GM18508 (cell line): ENCODE measurements at regions not wholly inside any gene's neighbourhood (a gene's known extent, or its start where the extent isn't known, plus 50 kb on each side); places are given as distances from the start of the nearest gene placed in this dataset.

ENCODE experiments used
- ATAC-seq: cut with Tn5 transposase; IDR thresholded peaks from one replicate; pipeline ENCODE4 v1.9.1; 2021; ENCODE audit warnings: moderate number of reproducible peaks; ENCODE audit not compliant: insufficient read depth, unreplicated experiment

- ATAC-seq, result no peak
These were observed 169.2 kb upstream of the NCAM1 start for GRCh38 chr11:112792070-112792469.

- ATAC-seq, result no peak
These were observed 167.8 kb upstream of the NCAM1 start for GRCh38 chr11:112793416-112793815.

DNA sequence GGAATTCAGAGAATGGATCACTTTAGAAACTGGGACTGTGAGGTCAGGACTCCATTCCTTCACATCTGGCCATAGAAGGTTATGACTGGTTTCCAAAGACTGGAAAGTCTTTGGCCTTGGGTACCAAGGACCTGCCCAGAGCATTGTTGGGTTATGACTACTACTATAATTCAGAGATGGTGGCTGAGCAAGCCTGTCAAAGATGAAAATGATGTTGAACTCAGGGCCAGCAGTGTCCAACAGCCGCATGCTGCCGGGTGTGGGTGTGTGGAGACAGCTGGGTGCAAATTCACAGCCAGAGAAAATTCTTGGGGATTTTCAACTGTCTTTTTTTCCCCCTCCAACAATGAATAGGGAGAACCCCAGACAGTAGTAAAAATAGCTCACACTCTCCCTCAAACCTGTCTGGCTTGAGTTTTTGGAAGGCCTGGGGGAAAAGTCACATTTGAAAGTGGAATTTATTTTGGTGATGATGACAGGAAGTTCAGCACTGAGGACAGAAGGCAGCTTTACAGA lies 166.8 kb upstream of the NCAM1 start:
- no peak for ATAC-seq

- ATAC-seq, result no peak
These were observed 165.9 kb upstream of the NCAM1 start for GRCh38 chr11:112795142-112795815.

DNA sequence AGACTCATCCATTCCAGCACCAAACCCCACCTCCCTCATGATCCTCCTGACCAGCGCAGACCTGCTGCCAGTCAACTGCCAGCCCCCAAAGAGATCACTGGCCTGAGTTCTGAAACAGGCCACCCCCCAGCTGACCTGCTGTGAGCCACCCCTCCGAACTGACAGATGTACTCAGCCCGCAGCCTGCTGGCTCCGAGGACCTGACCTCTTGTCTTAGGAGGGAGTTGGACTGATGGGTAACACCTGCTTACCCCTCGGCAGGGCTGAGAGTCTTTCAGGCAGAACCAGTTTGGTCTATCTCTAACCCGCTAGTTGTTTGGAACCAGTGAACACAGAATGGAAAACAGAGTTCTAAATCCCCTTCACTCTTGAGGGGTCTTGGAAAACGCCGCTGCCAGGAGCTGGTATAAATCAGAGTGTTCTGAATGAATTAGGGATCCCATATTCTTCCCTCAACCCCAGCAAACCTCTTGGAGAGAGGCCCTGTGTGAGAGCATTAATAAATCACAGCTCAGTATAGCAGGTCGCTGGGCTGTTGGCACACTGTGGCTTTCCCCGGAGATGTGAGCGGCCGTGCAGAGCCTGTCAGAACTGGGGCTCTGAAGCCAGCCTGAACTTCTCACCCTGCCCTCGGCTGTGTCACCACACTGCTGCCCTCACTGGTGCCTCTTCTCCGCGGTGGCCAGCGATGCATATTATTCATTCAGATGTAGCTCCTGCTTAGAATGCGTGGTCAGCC lies 165.1 kb upstream of the NCAM1 start:
- ATAC-seq, result no peak

DNA sequence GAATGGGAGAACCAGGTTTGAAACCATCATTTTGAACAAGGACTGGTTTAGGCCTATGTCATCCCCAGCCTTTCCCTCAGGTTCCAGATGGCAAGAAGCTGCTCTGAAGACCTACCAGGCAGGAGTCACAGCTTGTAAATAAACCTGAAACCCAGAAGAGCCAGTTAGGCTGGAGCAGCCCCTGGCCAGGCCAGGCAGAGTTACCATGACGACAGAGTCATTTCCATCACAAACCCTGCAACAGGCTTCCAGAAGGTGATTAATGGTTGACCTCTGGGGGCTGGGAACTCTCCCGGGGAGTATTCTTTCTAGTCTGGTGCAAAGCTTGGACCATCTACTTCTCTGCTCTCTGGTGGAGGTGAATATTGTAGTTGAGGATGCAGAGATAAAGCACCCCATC lies 164.1 kb upstream of the NCAM1 start:
- no peak for ATAC-seq

- ATAC-seq, result no peak
These were observed 163.4 kb upstream of the NCAM1 start for GRCh38 chr11:112797648-112798293.

DNA sequence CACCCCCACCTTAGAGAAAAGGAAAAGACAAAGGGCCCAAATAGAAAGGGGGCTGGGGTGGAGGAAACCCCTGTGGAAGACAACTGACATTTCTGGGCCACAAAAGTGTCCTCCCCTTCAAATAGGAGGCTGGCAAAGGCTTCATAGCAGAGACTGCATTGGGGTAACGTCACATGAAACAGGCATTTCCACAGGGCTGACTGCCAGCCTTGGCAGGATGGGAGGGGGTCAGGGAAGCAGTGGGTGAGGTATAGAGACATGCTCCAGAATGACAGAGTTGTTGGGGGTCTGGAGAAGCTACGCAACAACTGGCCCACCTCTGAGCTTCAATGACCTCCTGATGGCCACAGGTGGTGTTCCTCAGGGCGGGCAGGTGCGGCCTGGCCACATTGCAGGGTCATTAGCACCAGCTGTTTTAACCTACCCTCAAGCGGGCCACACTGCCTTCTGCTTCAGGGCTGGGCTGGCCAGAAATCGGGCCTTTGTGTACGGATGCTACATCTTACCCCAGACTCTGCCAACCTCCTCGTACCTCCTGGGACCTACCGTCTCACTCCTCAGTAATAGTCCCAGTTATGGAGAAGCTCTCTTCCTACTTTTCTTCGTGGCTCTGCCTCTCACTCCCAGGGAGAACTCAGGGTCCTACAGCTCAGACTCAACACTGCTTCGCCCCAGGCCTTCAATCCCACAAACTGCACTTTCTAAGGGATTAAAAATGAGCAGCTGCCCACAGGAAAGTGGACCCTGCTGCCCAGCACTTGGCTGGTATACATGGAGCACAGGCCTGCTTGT lies 160.0 kb upstream of the NCAM1 start:
- no peak for ATAC-seq

DNA sequence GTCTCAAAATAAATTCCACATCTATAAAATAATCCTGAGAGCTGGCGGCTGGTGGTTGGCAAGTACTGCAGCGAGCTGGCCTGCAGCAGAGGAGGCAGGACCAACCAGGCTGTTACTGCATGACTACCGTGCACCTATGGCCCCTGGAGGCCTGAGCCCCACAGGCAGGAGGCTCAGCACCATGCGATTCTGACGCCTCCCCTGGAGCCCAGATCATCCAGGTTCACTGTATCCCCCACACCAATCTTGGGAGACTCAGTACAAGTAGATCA lies 159.5 kb upstream of the NCAM1 start:
- ATAC-seq, result no peak

- ATAC-seq, result no peak
These were observed 155.6 kb upstream of the NCAM1 start for GRCh38 chr11:112805658-112806057.

DNA sequence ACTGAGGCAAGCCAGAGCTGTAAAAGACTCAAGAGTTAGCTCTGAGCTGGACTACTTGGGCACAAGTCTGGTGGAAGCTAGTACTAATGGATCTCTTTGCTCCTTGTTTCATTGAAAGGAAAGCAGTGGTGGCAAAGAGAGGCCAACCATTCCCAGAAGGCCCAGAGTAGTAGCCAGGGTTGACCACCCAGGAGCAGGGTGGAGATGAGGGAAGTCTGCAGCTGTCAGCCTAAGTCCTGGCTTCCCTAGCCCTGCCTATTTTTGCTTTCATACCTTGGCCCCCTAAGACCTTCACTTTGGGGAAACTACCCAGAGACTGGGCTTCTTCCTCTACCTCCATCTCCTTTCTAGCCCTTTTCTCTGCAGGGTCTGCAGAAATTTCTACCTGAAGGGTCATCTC lies 155.0 kb upstream of the NCAM1 start:
- no peak for ATAC-seq

DNA sequence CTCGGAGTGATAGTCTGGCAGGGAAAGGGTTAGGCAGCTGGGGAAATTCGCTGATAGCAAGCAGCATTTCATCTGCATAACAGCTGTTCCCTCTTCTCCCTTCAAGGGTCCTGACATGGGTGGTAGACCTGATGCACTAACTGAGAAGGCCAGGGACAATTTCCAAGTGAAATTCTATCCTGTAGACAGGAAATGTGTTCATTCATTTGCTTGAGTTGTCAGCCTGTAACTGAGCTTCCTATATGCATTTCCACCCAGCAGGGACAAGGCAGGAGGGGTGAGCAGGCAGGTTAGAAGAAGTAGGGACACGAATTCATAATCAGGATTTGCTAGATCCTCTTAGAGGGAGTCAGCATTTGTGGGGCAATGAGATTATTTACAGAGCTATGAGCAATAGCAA lies 154.3 kb upstream of the NCAM1 start:
- ATAC-seq, result no peak

DNA sequence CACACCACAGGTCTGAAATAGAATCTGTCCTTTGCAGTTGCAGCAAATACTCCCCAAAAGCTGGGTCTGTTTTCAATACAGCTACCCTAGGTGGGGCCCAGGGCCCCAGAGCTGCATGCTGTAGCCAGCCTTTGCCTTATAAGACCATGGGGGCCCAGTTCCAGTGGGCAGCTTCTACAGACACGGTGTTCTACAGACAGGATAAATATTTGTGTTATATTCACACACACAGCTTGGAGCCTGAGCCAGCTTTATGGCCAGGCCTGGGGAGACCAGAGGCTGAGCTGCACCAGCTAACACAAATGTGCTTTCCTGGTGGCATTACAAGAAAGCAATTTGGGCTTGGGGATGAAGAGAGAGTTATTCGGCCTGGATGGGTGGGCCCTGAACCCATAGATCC lies 151.8 kb upstream of the NCAM1 start:
- no peak for ATAC-seq

DNA sequence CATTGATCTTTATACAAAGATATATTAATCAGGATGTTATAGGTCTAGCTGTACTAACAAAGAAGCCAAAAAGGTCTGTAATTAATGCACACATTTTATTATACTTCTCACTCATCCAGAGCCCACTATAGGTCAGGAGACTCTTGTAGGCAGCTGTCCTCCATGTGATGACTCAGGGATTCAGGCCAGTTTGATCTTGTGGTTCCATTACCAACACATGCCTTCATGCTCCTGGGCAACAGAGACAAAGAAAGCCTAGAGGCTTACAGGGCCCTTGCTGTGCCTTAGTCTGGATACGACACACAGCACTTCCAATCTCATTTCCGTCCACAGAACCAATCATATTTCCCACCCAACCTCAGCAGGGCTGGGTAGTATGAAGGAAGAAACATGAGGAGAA lies 150.3 kb upstream of the NCAM1 start:
- no peak for ATAC-seq

DNA sequence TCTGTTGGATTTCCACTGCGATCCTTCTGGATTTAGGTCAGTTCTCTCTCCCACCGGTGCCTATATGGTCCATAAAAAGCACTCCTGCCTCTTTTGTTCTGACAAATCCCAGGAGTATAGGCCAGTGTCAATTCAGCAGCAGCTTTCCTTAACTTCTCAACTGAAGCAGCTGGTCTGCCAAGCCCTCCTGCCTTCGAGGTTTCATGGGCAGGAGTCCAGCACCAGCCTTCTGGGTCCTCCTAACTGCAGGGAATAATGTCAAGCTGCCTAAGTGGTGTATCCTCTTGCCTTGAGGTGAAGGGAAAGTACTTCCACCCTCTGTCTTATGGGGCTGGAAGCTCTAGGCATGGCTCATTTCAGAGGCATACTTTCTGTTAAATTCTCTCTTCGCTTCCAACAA lies 149.4 kb upstream of the NCAM1 start:
- no peak for ATAC-seq

DNA sequence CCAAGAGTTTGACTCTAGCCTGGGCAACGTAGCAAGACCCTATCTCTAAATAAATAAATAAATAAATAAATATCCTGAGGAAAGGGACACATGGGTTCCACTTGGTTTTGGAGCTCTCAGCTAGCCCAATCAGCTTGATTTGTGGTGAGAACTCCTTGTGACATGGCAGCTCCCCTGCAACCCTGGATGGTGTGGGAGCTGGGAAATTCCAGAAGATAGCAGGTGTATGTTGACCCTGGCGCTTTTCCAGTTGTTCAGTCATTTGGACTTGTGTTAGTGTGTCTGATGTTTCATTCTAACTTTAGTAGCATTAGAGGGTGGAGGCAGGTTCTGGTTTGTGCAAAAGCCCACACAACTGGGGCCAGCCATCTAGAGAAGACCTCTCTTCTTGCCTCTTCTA lies 148.5 kb upstream of the NCAM1 start:
- no peak for ATAC-seq

DNA sequence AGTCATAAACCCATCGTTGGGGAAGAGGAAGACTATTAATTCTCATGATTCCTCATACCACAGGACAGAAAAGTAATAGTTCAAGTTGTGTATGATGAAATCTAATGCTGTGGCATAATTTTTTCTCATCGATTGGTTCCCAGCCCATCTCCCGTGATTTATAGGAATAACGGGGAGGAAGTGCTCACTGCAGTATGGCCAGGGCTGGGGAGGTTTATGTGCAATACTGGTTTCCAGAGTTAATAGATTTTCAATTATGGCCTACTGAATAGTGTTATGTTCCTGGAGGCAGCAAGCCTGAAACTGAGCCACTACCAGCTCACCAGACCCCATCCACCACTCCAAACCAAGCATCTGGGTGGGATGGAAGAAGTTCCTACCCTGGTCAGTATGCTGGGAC lies 147.1 kb upstream of the NCAM1 start:
- no peak for ATAC-seq

DNA sequence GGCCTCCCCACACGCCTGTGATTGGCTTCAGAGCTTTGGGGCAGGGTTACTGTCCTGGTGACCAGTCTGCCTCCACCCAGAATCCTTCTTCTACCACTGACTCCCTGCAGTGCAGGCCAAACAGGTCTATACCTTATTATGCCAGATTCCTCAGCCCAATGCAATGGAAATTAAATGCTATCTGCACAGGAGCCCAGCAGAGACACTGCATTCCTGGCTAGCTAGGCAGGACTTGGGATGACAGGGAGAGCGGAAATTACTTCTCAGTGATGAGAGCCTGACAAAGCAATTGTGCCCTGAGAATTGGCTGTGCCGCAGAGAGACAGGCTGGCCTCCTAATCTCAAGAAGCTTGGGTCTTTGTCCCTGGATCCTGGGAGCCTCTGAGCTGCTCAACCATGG lies 143.8 kb upstream of the NCAM1 start:
- ATAC-seq, result no peak

GRCh38 chr11:112822478-112823274 lies 138.5 kb upstream of the NCAM1 start:
- ATAC-seq, result no peak

- no peak for ATAC-seq
These were observed 135.2 kb upstream of the NCAM1 start for GRCh38 chr11:112826026-112826425.
